ENCODE measurements at regions not wholly inside any gene's neighbourhood (a gene's known extent, or its start where the extent isn't known, plus 50 kb on each side); places are given as distances from the start of the nearest gene placed in this dataset.

- no peak for TF ChIP-seq POLR2A (IDR thresholded peaks at IDR 0.05)
- TF ChIP-seq CTCF (IDR thresholded peaks at IDR 0.05), result no peak
- no peak for TF ChIP-seq EP300 (IDR thresholded peaks at IDR 0.05)
Observed at GRCh38 chr13:71214821-71215220, 652.2 kb downstream of the DACH1 start.

All from ovary (tissue), 3 donors.